H1 (cell line): ENCODE measurements at regions not wholly inside any gene's neighbourhood (a gene's known extent, or its start where the extent isn't known, plus 50 kb on each side); places are given as distances from the start of the nearest gene placed in this dataset.

ENCODE experiments used
- CTCF ChIA-PET: fragments of 300-600 bp; sonication (Branson Sonifier 250); formaldehyde crosslinking; loops from one replicate; lab custom pipeline; 2021; ENCODE audit not compliant: partially characterized antibody; lab: Charles Lee
- POLR2A ChIA-PET: fragments of 300-600 bp; sonication (Branson Sonifier 250); formaldehyde crosslinking; loops from one replicate; lab custom pipeline; 2021; ENCODE audit warnings: inconsistent platforms; ENCODE audit not compliant: partially characterized antibody; lab: Charles Lee
- DNase-seq, 2 experiments: peaks; one replicate each; pipeline versions ENCODE4 v3.0.0 to v3.0.0-alpha.2; 2010 to 2022; ENCODE audit warnings: low spot score in 2 of 2, low read depth in 1 of 2, mixed read lengths in 1 of 2
- FAIRE-seq: peaks from 2 replicates; lab custom pipeline; 2011; peaks lifted over from hg19 to GRCh38; lab: Jason Lieb, UNC
- H2AFZ ChIP-seq: 2 replicates; pipeline ENCODE4 v1.8.1; 2012; ENCODE audit warnings: low read length, inconsistent platforms
- H2AK5ac ChIP-seq: 2 replicates; pipeline ENCODE4 v1.6.1; 2013; ENCODE audit warnings: low read depth, low read length
- H2BK120ac ChIP-seq: replicated peaks from 2 replicates; pipeline ENCODE3; 2013; ENCODE audit warnings: low read depth, low read length, inconsistent platforms
- H2BK12ac ChIP-seq: 2 replicates; pipeline ENCODE4 v1.6.1; 2013; ENCODE audit warnings: low read depth, low read length
- H2BK15ac ChIP-seq: 2 replicates; pipeline ENCODE4 v1.6.1; 2013; ENCODE audit warnings: low read length
- H2BK20ac ChIP-seq: 2 replicates; pipeline ENCODE4 v1.6.1; 2013; ENCODE audit warnings: low read length
- H2BK5ac ChIP-seq: 2 replicates; pipeline ENCODE4 v1.6.1; 2013; ENCODE audit warnings: low read depth, low read length
- H3K14ac ChIP-seq: 2 replicates; pipeline ENCODE4 v1.6.1; 2013; ENCODE audit warnings: inconsistent platforms; ENCODE audit not compliant: insufficient read length
- H3K18ac ChIP-seq: 2 replicates; pipeline ENCODE4 v1.6.1; 2013; ENCODE audit warnings: low read length; ENCODE audit errors: extremely low read depth
- H3K23ac ChIP-seq: 2 replicates; pipeline ENCODE4 v1.6.1; 2013; ENCODE audit warnings: inconsistent platforms; ENCODE audit not compliant: insufficient read length
- H3K23me2 ChIP-seq: 2 replicates; pipeline ENCODE4 v1.6.1; 2013; ENCODE audit warnings: low read depth, low read length
- H3K27ac ChIP-seq: 2 replicates; pipeline ENCODE4 v1.6.1; 2011; ENCODE audit warnings: low read depth, low read length, inconsistent platforms
- H3K27me3 ChIP-seq, 4 experiments: replicated peaks in 1 of 4; 1 replicate in 1 of 4; 2 replicates in 3 of 4; pipeline versions ENCODE4 v1.6.1 to v1.8.1; 2011 to 2013; ENCODE audit warnings: low read length in 3 of 4, mild to moderate bottlenecking in 3 of 4, inconsistent platforms in 2 of 4, mixed read lengths in 2 of 4, moderate library complexity in 1 of 4; ENCODE audit not compliant: control insufficient read depth in 3 of 4, insufficient read depth in 3 of 4; ENCODE audit errors: extremely low read depth in 1 of 4
- H3K36me3 ChIP-seq, 4 experiments: 2 replicates each; pipeline versions ENCODE4 v1.6.1 to v1.8.1; 2011 to 2013; ENCODE audit warnings: mild to moderate bottlenecking in 4 of 4, low read length in 3 of 4, moderate library complexity in 2 of 4, control low read depth in 1 of 4, inconsistent platforms in 1 of 4; ENCODE audit not compliant: insufficient read depth in 4 of 4, control insufficient read depth in 2 of 4
- H3K4ac ChIP-seq: replicated peaks from 2 replicates; pipeline ENCODE3; 2013; ENCODE audit warnings: low read length, low read depth, mixed read lengths, inconsistent platforms; ENCODE audit not compliant: insufficient read length
- H3K4me1 ChIP-seq, 4 experiments: replicated peaks in 1 of 4; 1 replicate in 1 of 4; 2 replicates in 3 of 4; pipeline versions ENCODE4 v1.6.1 to v1.8.1; 2011 to 2013; ENCODE audit warnings: low read length in 3 of 4, inconsistent platforms in 2 of 4, mixed read lengths in 1 of 4; ENCODE audit not compliant: insufficient read depth in 4 of 4, control insufficient read depth in 3 of 4
- H3K4me2 ChIP-seq, 2 experiments: 2 replicates each; pipeline versions ENCODE4 v1.6.1 to v1.8.1; 2011 to 2013; ENCODE audit warnings: low read depth in 2 of 2, low read length in 2 of 2, control low read depth in 1 of 2, inconsistent platforms in 1 of 2, mild to moderate bottlenecking in 1 of 2; ENCODE audit not compliant: insufficient read depth in 1 of 2
- H3K4me3 ChIP-seq, 4 experiments: fragments of 200-600, 300-600 bp in 1 of 4; sonication (generic), shearing (Covaris generic), sonication (Bioruptor Twin) in 1 of 4; 2 replicates each; pipeline versions ENCODE4 v1.5.1 to v1.8.1; 2011 to 2016; ENCODE audit warnings: low read length in 4 of 4, low read depth in 3 of 4, control low read depth in 2 of 4, inconsistent platforms in 2 of 4, mild to moderate bottlenecking in 2 of 4, mixed read lengths in 1 of 4, moderate library complexity in 1 of 4; ENCODE audit not compliant: insufficient read depth in 2 of 4; ENCODE audit errors: extremely low read depth in 1 of 4
- H3K56ac ChIP-seq: replicated peaks from 2 replicates; pipeline ENCODE3; 2013; ENCODE audit warnings: low read depth, mild to moderate bottlenecking, mixed read lengths, low read length, inconsistent platforms; ENCODE audit not compliant: insufficient read length
- H3K79me1 ChIP-seq: 2 replicates; pipeline ENCODE4 v1.6.1; 2013; ENCODE audit warnings: low read depth, low read length, control low read depth
- H3K79me2 ChIP-seq, 2 experiments: 2 replicates each; pipeline versions ENCODE4 v1.6.1 to v1.8.1; 2012 to 2013; ENCODE audit warnings: low read length in 2 of 2, mild to moderate bottlenecking in 2 of 2, inconsistent platforms in 1 of 2; ENCODE audit not compliant: insufficient read depth in 2 of 2, control insufficient read depth in 1 of 2
- H3K9ac ChIP-seq, 4 experiments: replicated peaks in 1 of 4; 1 replicate in 1 of 4; 2 replicates in 3 of 4; pipeline versions ENCODE4 v1.6.1 to v1.8.1; 2011 to 2013; ENCODE audit warnings: low read depth in 3 of 4, low read length in 3 of 4, control low read depth in 2 of 4, mild to moderate bottlenecking in 2 of 4, moderate library complexity in 2 of 4, inconsistent platforms in 1 of 4; ENCODE audit errors: extremely low read depth in 1 of 4
- H3K9me3 ChIP-seq, 2 experiments: 2 replicates each; pipeline versions ENCODE4 v1.6.1 to v1.8.1; 2012 to 2013; ENCODE audit warnings: mild to moderate bottlenecking in 2 of 2, moderate library complexity in 2 of 2, control low read depth in 1 of 2, inconsistent platforms in 1 of 2, low read depth in 1 of 2, low read length in 1 of 2, mixed read lengths in 1 of 2; ENCODE audit not compliant: insufficient read depth in 2 of 2
- H4K20me1 ChIP-seq, 2 experiments: replicated peaks in 1 of 2; 2 replicates each; pipeline versions ENCODE3 to v1.8.1; 2011 to 2013; ENCODE audit warnings: inconsistent platforms in 2 of 2, low read length in 2 of 2, mild to moderate bottlenecking in 1 of 2; ENCODE audit not compliant: insufficient read depth in 2 of 2, control insufficient read depth in 1 of 2
- H4K5ac ChIP-seq: 2 replicates; pipeline ENCODE4 v1.6.1; 2013; ENCODE audit warnings: low read length, low read depth, mixed read lengths, inconsistent platforms; ENCODE audit not compliant: insufficient read length
- H4K8ac ChIP-seq: 2 replicates; pipeline ENCODE4 v1.8.0; 2013; ENCODE audit warnings: mild to moderate bottlenecking, moderate library complexity, low read length, inconsistent platforms; ENCODE audit not compliant: insufficient read depth; ENCODE audit errors: extremely low read depth
- H4K91ac ChIP-seq: replicated peaks from 2 replicates; pipeline ENCODE3; 2013; ENCODE audit warnings: low read length, mixed read lengths, inconsistent platforms; ENCODE audit not compliant: insufficient read length
- CBX8 ChIP-seq: fragments of 300-800, 300-1000 bp; sonication (generic); IDR thresholded peaks from 2 replicates; pipeline ENCODE4 v1.7.1; 2016; ENCODE audit warnings: low read depth, low read length, borderline replicate concordance
- CHD1 ChIP-seq: IDR thresholded peaks from 2 replicates; pipeline ENCODE4 v1.6.1; 2012; ENCODE audit warnings: low read depth, low read length, improper control_type of control experiment
- CTCF ChIP-seq, 3 experiments: IDR thresholded peaks; 1 replicate in 2 of 3; 2 replicates in 1 of 3; pipeline versions ENCODE4 v1.5.1 to v1.6.1; 2011; ENCODE audit warnings: low read length in 3 of 3, mild to moderate bottlenecking in 3 of 3, inconsistent platforms in 2 of 3, low read depth in 1 of 3, moderate library complexity in 1 of 3; ENCODE audit not compliant: insufficient read depth in 1 of 3; ENCODE audit errors: control extremely low read depth in 1 of 3
- EZH2 ChIP-seq: fragments of 200-600 bp; sonication (generic); IDR thresholded peaks from 2 replicates; pipeline ENCODE4 v1.7.1; 2012; ENCODE audit warnings: low read depth, mild to moderate bottlenecking, moderate library complexity, low read length, inconsistent platforms; ENCODE audit not compliant: severe bottlenecking
- GTF2F1 ChIP-seq: IDR thresholded peaks from 2 replicates; pipeline ENCODE4 v1.6.1; 2012; ENCODE audit warnings: low read depth, low read length, improper control_type of control experiment, borderline replicate concordance
- HDAC6 ChIP-seq: IDR thresholded peaks from one replicate; pipeline ENCODE4 v1.7.1; 2012; ENCODE audit warnings: low read depth, mild to moderate bottlenecking, inconsistent platforms, low read length, moderate library complexity
- JUN ChIP-seq: IDR thresholded peaks from 2 replicates; pipeline ENCODE4 v1.6.1; 2011; ENCODE audit warnings: low read depth, mild to moderate bottlenecking, improper control_type of control experiment, low read length
- KDM5A ChIP-seq: fragments of 200-600 bp; IDR thresholded peaks from 2 replicates; pipeline ENCODE4 v1.7.1; 2012; ENCODE audit warnings: mild to moderate bottlenecking, low read length, inconsistent platforms, mixed read lengths
- RBBP5 ChIP-seq: IDR thresholded peaks from 2 replicates; pipeline ENCODE4 v1.7.1; 2012; ENCODE audit warnings: low read depth, mild to moderate bottlenecking, inconsistent platforms, low read length, moderate library complexity, borderline replicate concordance
- RXRA ChIP-seq: IDR thresholded peaks from 2 replicates; pipeline ENCODE4 v1.6.1; 2011; ENCODE audit warnings: low read depth, mild to moderate bottlenecking, low read length, moderate library complexity; ENCODE audit not compliant: insufficient read depth
- SIRT6 ChIP-seq: IDR thresholded peaks from one replicate; pipeline ENCODE4 v1.7.1; 2012; ENCODE audit warnings: low read length, inconsistent platforms
- SIX5 ChIP-seq: IDR thresholded peaks from 2 replicates; pipeline ENCODE4 v1.6.1; 2011; ENCODE audit warnings: mild to moderate bottlenecking, low read depth, low read length
- TEAD4 ChIP-seq: IDR thresholded peaks from 2 replicates; pipeline ENCODE4 v1.6.1; 2012; ENCODE audit warnings: low read depth, low read length, inconsistent platforms, mixed read lengths
- WGBS, 2 experiments: shearing (Covaris generic) in 1 of 2; methylation state at CpG; one replicate each; pipeline versions ENCODE4 v1.1.6 to v1.1.7; 2013 to 2015; ENCODE audit warnings: low lambda C conversion rate in 2 of 2, mixed read lengths in 2 of 2, inconsistent platforms in 1 of 2, low coverage in 1 of 2, missing lambda C conversion rate in 1 of 2; ENCODE audit not compliant: insufficient replicate concordance in 2 of 2, insufficient coverage in 1 of 2, insufficient read length in 1 of 2; ENCODE audit errors: extremely low coverage in 1 of 2, missing lambda C conversion rate in 1 of 2; 5-methylcytosine and 5-hydroxymethylcytosine counted together

- H3K9ac ChIP-seq = no peak overlapping the region
- FAIRE-seq (no peak), DNase-seq (no peak)
- H4K8ac ChIP-seq = no peak overlapping the region
- H3K79me1 ChIP-seq = no peaks in the 10 kb centered on the region
- no peak overlapping the region for H2AK5ac ChIP-seq
- no peaks in the 10 kb centered on the region; the same call in 1 of the 2 replicates for H3K23me2 ChIP-seq
- no peak overlapping the region for H3K18ac ChIP-seq
- H3K36me3 ChIP-seq = no peaks in the 10 kb centered on the region
- H2BK120ac ChIP-seq = no peak overlapping the region
- no peak overlapping the region for H2BK5ac ChIP-seq
- H3K14ac ChIP-seq = no peak overlapping the region
- no peaks in the 10 kb centered on the region for H4K20me1 ChIP-seq
- H2BK12ac ChIP-seq = no peak overlapping the region
- no peak overlapping the region for H3K23ac ChIP-seq
- peaks cover 0 to 2% (median 0%) of the 10 kb centered on the region in 4 experiments; a peak in 1 of 7 replicates for H3K27me3 ChIP-seq
- no peak overlapping the region for H3K4ac ChIP-seq
- H2BK15ac ChIP-seq = no peak overlapping the region
- H3K9me3 ChIP-seq = no peaks in the 10 kb centered on the region
- POLR2A ChIA-PET = no interaction called here
- no peak overlapping the region for H2BK20ac ChIP-seq
- H2AFZ ChIP-seq = no peak overlapping the region
- CTCF ChIA-PET = interaction anchor here (0.7 to 1.0 kb wide), 3 partner anchors 10 to 42 kb away, joined by 3 to 4 read pairs (median 3); no protein-coding TSS in a partner anchor
- no peak overlapping the region for H4K91ac ChIP-seq
- H3K4me1 ChIP-seq = no peaks in the 10 kb centered on the region
- H3K4me2 ChIP-seq = no peak overlapping the region
- no peak overlapping the region for H4K5ac ChIP-seq
- H3K27ac ChIP-seq = no peak overlapping the region
- no peak overlapping the region for H3K4me3 ChIP-seq
- no peaks in the 10 kb centered on the region for H3K79me2 ChIP-seq
- 77% methylated on average over 3 of the region's 3 CpGs; no CpG with 5 or more reads in 1 of the 2 experiments for WGBS, 2 experiments
- no peak overlapping the region for H3K56ac ChIP-seq
- TF ChIP-seq TEAD4 (no peak), KDM5A (no peak), HDAC6 (no peak), RBBP5 (no peak), CHD1 (no peak), GTF2F1 (no peak), CBX8 (no peak), CTCF (IDR thresholded peaks at IDR 0.05; ENCODE audit: control extremely low read depth in 1 of 3, insufficient read depth in 1 of 3, low read depth in 1 of 3, low read length in 3 of 3) (no peak), SIX5 (no peak), EZH2 (no peak), RXRA (no peak), JUN (no peak), SIRT6 (no peak)
These were observed 67.5 kb upstream of the PRIMA1 start for GRCh38 chr14:93855737-93856136.
